Testis (tissue), 2 donors: ENCODE measurements at regions not wholly inside any gene's neighbourhood (a gene's known extent, or its start where the extent isn't known, plus 50 kb on each side); places are given as distances from the start of the nearest gene placed in this dataset.

Experiments
- CTCF ChIP-seq, 3 experiments: fragments of 450-650 bp in 2 of 3; fragments of 200-600 bp in 1 of 3; sonication (generic) in 1 of 3; IDR thresholded peaks; one replicate each; pipeline ENCODE4 v1.5.1; 2016 to 2019; ENCODE audit warnings: antibody characterized with exemption in 3 of 3, mild to moderate bottlenecking in 2 of 3, moderate library complexity in 1 of 3
- POLR2A ChIP-seq: fragments of 450-650 bp; IDR thresholded peaks from one replicate; pipeline ENCODE4 v1.6.1; 2017; ENCODE audit warnings: antibody characterized with exemption, mild to moderate bottlenecking, moderate library complexity

DNA sequence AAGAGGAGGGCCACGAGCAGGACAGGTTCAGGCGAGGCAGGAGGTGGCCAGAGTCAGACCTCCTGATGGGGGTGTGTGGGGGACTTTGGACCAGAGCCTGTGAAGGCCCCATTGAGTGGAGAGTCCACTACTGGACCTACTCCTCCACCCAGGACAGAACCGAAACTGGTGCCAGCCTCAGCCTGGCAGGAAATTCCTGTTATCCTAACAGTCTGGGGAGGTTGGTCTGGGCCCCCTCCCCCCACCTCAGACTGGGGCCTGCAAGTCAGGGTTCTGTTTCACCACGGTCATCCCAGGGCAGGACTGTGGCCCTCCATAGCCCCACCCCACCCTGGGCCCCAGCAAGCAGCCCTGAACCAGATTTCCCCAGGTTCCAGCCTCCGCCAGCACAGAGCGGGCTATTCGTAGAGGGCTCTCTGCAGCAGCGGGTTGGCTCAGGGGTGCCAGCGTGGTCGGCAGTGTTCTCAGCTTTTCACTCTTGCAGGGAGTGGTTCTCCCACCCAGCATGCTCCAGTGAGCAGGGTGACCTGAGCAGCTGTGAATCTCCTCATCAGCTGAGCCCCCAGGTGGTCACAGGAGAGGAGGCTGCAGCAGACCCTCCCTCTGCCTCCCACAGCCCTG, 217.3 kb downstream of the TBC1D2B start:
- TF ChIP-seq CTCF (IDR thresholded peaks at IDR 0.05): no peak
- no peak for TF ChIP-seq POLR2A
